ENCODE measurements at regions not wholly inside any gene's neighbourhood (a gene's known extent, or its start where the extent isn't known, plus 50 kb on each side); places are given as distances from the start of the nearest gene placed in this dataset.

DNA sequence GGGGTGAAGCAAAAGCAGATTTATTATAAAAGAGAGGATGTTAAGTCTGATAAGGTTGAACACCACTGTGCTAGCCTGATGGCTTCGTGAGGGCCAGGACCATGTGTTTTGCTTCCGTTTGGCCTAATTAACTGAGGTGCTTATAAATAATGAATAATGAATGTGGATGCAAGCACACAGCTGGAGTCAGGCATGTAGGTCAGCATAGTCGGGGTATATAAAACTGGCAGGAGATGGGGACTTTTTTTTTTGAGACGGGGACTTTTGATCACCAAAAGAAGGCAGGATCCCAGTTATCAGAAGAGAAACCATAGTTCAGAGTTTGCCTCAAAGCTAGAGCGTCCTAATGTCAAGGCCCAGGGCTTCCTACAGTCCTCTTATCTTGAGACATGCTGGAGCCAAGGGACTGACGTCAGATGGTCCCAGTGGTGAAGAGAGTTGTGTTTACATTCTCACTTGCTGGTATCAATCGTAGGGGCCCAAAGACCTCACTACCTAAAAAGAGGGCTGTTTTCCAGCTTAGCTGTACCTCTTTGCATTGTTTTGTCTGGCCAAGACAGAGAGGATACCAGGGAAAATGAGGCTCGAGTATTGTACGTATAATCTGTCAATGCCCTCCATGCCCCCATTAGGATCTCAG is 50.4 kb downstream of the RTL9 start:
- in situ Hi-C loops (cut with HindIII; ENCODE audit: low pct_unique_long_range_greater_than_20kb, low sequenced_read_pairs) = loop anchor here (25.0 kb wide), 1 partner anchor 222 kb away; no protein-coding TSS in a partner anchor
- DNase-seq (ENCODE audit: low read depth) = no peak

- peak; percentile 51 for DNase-seq (ENCODE audit: low read depth)
- in situ Hi-C loops (cut with HindIII; ENCODE audit: low pct_unique_long_range_greater_than_20kb, low sequenced_read_pairs) = loop anchor here (25.0 kb wide), 1 partner anchor 223 kb away; no protein-coding TSS in a partner anchor
Measured at GRCh38 chrX:110409925-110410324, 51.3 kb downstream of the RTL9 start.

DNA sequence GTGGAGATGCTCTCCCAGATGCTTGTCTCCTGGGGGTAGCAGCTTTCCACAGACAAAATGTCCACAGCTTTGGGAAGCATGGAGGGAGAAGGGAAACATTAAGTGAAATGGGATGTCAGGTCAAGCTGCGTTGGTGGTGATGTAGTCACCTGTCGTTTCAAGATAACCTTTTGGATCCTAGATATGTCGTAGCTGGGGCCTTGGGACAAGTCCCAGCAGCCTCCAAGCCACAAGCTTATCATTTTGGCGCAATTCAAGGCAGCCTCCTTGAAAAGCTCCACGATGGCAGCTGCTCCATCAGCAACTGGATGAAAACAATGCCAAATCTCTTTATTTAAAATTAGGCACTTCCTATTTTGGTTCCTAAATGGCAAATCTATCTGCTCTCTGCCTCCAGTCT is 52.0 kb downstream of the RTL9 start:
- in situ Hi-C loops (cut with HindIII; ENCODE audit: low pct_unique_long_range_greater_than_20kb, low sequenced_read_pairs) = loop anchor here (25.0 kb wide), 1 partner anchor 223 kb away; no protein-coding TSS in a partner anchor
- DNase-seq (ENCODE audit: low read depth) = no peak

- in situ Hi-C loops (cut with HindIII; ENCODE audit: low pct_unique_long_range_greater_than_20kb, low sequenced_read_pairs) = loop anchor here (25.0 kb wide), 1 partner anchor 226 kb away; no protein-coding TSS in a partner anchor
- peak; percentile 43 for DNase-seq (ENCODE audit: low read depth)
Measured at GRCh38 chrX:110412971-110413726, 54.5 kb downstream of the RTL9 start.

GRCh38 chrX:110413727-110414124 is 55.1 kb downstream of the RTL9 start:
- no peak for DNase-seq (ENCODE audit: low read depth)
- in situ Hi-C loops (cut with HindIII; ENCODE audit: low pct_unique_long_range_greater_than_20kb, low sequenced_read_pairs) = loop anchor here (25.0 kb wide), 1 partner anchor 226 kb away; no protein-coding TSS in a partner anchor

- in situ Hi-C loops (cut with HindIII; ENCODE audit: low pct_unique_long_range_greater_than_20kb, low sequenced_read_pairs) = loop anchor here (25.0 kb wide), 1 partner anchor 227 kb away; no protein-coding TSS in a partner anchor
- DNase-seq (ENCODE audit: low read depth) = no peak
Measured at GRCh38 chrX:110414273-110414672, 55.6 kb downstream of the RTL9 start.

DNA sequence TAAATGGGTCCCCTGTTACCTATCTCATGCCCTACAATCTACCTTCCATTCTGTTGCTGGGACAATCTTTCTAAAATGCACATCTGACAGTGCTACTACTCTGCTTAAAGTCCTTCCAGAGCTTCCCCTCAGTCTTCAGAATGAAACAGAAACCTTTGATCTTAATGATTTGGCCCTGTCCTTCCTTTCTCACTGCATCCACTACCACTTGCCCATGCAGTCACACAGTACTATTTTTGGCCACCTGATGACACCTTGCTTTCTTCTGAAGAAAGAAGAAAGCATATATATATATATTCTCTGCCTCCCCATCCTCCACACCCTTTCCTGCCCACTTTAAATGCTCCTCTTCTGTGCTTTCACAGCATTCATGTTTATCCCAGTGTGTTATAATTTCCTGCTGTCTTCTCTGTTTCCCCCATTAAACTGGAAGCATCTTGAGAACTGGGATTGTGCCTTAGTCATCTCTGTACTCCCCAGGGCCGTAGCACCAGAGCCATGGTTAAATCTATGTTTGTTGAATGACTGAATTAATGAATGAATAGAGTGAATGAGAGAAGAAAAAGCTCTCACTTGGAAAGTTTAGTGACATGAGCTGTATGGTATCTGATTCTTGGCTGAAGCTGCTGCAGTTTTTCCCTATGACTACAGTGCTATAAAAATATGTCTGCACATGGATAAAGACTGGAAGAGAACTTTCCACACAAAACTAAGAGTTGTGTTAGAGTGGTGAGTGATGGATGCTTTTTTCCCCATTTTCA is 56.2 kb downstream of the RTL9 start:
- in situ Hi-C loops (cut with HindIII; ENCODE audit: low pct_unique_long_range_greater_than_20kb, low sequenced_read_pairs) = loop anchor here (25.0 kb wide), 1 partner anchor 228 kb away; no protein-coding TSS in a partner anchor
- DNase-seq (ENCODE audit: low read depth) = no peak

DNA sequence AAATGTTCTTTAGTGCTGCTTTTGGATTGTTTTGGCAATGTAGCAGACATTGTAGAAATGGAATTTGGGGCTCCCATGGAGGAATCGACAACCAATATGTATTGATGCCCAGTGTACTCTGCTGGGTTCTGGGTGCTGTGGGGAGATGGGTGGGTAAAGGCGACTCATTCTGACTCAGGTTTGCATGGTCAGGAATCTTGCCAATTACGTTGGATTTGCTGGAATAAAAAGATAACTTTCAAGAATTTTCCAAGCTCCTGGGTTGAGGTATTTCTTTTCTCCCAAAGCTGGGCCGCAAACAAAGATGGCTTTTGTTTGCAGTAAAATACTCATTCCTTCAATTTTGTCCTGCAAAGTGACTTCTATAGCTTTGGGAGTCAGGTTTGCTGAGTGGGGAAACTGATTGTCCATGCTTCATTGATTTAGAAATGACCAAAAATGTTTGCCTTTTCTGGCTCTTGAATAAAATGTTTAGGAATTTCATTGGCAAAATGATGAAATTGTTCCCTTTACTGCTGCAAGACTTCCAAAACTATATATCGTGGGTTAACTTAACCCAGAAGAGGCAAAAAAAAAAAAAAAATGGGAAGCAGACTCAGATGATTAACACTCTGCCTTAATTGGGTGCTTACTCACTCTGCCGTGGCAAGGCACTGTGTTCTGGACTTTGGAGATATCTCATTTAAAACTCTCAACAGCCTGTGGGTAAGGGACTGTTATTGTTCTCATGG is 57.0 kb downstream of the RTL9 start:
- in situ Hi-C loops (cut with HindIII; ENCODE audit: low pct_unique_long_range_greater_than_20kb, low sequenced_read_pairs) = loop anchor here (25.0 kb wide), 1 partner anchor 228 kb away; no protein-coding TSS in a partner anchor

DNA sequence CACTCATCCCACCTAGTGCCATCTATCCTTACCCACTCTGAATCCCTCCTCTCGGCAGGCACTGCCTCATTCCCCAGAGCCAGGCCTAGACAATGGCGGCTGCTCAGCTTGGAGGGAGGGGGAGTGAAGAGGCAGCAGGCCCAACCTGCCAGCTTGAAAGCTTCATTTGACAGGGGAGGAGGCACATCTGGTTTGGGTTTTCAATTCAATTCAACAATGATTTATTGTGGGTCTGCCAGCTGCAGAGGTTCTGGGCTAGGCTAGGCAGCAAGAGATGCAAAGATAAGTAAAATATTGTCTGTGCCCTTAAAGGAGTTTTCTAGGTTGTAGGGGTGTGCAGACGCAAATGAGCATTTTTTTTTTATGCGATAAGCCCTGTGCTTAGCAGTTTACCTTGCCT is 58.5 kb downstream of the RTL9 start:
- in situ Hi-C loops (cut with HindIII; ENCODE audit: low pct_unique_long_range_greater_than_20kb, low sequenced_read_pairs) = loop anchor here (25.0 kb wide), 1 partner anchor 230 kb away; no protein-coding TSS in a partner anchor
- DNase-seq (ENCODE audit: low read depth) = no peak

More for the DNA sequence above, 57.0 kb downstream of the RTL9 start:
- DNase-seq (ENCODE audit: low read depth) = no peak

GRCh38 chrX:110418316-110419235 is 59.9 kb downstream of the RTL9 start:
- in situ Hi-C loops (cut with HindIII; ENCODE audit: low pct_unique_long_range_greater_than_20kb, low sequenced_read_pairs) = loop anchor here (25.0 kb wide), 1 partner anchor 231 kb away; no protein-coding TSS in a partner anchor
- DNase-seq (ENCODE audit: low read depth) = peak; percentile 36

DNA sequence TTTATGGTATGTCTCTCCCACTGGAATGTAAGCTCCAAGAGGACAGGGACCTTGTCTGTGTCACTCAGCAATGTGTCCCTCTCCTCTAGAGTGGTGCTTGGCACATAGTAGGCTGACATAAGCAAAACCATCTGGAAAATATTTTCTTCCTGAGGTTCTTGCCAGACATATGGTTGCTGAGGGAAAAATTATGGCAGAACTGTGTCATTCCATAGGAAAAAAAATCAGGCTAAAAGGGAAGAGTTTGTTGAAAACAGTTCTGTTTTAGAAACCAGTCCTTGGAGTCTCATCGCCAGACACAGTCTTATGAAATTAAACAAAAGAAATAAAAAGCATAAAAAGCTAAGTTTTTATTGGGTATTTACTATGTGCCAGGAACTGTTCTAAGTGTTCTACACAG is 60.9 kb downstream of the RTL9 start:
- DNase-seq (ENCODE audit: low read depth) = no peak
- in situ Hi-C loops (cut with HindIII; ENCODE audit: low pct_unique_long_range_greater_than_20kb, low sequenced_read_pairs) = loop anchor here (25.0 kb wide), 1 partner anchor 232 kb away; no protein-coding TSS in a partner anchor

- in situ Hi-C loops (cut with HindIII; ENCODE audit: low pct_unique_long_range_greater_than_20kb, low sequenced_read_pairs) = loop anchor here (25.0 kb wide), 1 partner anchor 234 kb away; no protein-coding TSS in a partner anchor
- no peak for DNase-seq (ENCODE audit: low read depth)
Measured at GRCh38 chrX:110420771-110421499, 62.3 kb downstream of the RTL9 start.

DNA sequence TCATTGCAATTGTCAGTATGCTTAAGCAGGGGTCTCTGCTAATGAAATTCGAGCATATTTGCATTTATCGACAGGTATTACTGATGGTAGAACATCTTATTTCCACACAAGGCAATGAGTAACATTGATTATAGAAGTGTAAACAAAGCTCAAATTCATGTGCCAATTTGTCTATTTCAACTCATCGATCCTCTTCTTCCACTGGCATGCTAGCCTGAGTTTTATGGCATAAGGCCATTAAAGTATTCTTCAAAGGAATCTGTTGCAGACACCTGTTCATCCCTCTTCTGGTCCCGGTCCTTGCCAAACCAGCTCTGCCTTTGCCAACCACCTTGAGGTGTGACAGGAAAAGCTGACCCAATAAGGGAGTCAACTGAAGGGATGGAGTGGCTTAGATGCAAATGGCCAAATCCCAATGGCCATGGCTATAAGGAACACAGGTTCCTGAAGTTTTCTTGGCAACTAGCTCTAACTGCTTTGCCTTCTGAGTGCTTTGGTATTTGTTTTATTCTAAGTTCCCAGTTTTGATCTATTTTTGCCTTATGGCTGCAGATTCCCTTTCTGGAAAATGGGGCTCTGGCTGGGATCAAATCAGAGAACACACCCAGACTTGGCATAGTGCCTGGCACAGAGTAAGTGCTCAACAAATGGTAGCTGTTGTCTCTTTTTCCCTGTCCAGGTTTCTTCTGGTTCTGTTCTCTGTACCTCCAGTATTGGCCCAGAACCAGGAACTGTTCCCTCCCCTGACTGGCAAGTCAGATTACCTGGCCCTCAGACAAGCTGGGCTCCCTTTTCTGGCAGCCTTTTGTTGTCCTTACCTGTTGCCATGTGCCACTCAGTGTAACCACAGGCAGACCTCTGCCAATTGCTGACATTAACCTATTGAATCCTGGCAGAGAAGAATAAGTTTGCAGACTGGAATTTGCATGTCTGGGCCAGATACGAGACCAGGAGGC is 63.1 kb downstream of the RTL9 start:
- in situ Hi-C loops (cut with HindIII; ENCODE audit: low pct_unique_long_range_greater_than_20kb, low sequenced_read_pairs) = loop anchor here (25.0 kb wide), 1 partner anchor 234 kb away; no protein-coding TSS in a partner anchor

DNA sequence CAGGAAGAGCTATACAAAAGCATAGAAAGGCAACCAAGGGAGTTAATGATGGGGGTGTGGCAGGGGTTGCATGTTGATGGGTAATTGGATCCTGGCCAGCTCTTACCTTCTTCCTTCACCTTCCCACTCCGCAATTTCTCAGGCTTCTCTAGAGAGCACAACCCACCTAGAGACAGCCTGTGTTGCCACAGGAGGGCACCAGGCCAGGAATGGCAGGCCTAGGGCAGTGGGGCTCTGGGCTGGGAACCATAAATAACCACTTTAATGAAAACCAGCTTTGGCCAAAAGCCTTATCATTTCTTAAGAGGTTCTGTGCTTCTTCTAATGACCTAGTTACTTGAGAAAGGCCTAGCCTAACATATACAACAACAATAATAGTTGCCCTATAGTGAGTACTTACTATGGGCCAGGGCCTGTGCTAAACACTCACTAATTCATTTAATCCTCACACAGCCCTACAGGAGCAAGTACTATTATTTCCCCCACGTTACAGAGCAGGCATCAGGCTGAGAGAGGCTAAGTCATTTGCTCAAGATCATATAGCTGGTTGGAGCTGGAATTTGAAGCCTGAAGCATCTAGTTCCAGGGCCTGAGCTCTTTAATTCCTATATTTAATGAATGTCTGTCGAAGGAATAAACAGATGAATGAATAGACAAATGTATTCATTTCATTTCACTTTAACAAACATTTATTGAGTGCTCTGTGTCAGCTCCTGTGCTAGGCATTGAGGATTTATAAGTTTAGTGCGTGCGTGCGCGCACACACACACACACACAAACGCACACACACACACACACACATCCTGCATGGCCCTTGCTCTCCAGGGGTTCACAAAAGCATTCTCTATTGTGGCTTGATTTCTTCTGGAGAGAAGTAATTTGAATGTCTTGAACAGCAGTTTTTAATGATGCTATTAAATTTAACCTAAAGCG is 66.8 kb downstream of the RTL9 start:
- no peak for DNase-seq (ENCODE audit: low read depth)
- in situ Hi-C loops (cut with HindIII; ENCODE audit: low pct_unique_long_range_greater_than_20kb, low sequenced_read_pairs) = no loop called here

More for the DNA sequence above, 63.1 kb downstream of the RTL9 start:
- no peak for DNase-seq (ENCODE audit: low read depth)

All from Caki2 (cell line).